SIG-M5 treated with dmso at 0.1 percent for 504 hours (cell line): ENCODE measurements at regions not wholly inside any gene's neighbourhood (a gene's known extent, or its start where the extent isn't known, plus 50 kb on each side); places are given as distances from the start of the nearest gene placed in this dataset.

Source experiments
- DNase-seq: peaks from one replicate; lab custom pipeline; 2025; ENCODE audit not compliant: unreplicated experiment; lab: John Stamatoyannopoulos, UW

GRCh38 chr3:115518100-115518852 lies 105.0 kb upstream of the GAP43 start:
- no peak for DNase-seq

DNA sequence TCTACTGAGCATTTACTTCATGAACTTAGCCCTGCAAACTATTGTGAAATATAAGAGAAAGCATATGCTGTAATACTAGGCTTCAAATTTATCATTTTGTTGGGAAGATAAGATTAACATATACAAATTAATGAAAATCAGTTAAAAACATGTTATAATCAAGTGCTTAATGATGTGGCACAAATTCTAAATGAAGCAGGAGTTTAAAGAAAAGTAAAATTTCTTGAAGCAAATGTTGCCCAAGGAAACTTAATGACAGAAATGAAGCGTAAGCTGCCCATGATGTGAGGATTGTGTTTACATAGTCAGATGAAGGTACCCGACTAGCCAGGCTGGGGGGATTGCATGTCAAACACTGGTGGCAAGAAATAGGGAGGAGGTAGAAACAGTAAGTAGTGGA lies 103.1 kb upstream of the GAP43 start:
- no peak for DNase-seq

DNA sequence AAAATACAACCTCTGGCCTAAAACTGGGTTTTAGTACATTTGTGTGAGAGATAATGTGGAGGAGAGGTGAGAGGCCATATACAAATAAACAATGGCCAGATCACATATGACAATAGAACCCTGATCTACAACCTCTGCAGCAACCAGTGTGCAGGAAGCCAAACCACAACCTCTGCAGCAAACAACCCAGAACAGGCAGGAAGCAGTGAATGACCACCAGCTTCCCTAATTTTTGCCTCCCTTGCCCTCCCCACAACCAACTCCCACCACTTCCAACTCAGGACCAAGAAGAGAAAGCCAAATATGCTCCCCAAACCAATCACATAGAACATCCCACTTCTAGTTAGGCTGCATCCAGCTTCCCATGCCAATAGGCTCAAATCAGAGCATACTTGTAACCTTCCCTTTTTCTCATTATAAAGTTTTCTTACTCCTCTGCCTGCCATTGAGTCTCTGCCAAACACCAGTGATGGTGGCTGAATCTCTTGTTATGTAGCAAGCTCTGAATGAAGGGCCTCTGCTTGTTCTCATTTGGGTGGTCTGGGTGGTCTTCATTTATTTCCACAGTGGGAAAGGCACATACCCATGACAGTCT lies 102.6 kb upstream of the GAP43 start:
- DNase-seq = no peak

DNA sequence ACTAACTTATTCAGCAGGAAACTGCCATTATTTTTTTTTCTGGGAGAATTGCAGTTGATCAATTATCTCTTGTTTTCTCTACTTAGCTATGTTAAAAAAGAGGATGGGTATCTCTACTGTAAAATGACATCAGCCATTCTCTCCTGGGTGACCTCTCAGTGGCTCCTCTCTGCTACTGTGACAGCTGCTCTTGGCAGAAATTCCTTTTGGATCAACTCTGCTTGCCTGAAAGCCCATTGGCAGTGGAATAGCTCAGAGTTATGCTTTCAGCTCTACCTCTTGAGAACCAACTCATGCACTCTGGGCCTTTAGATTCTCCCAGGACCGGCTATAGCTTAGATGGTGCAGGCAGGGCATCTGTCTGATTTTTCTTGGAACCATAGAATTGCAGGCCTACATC lies 99.9 kb upstream of the GAP43 start:
- no peak for DNase-seq

GRCh38 chr3:115524549-115524948 lies 98.8 kb upstream of the GAP43 start:
- no peak for DNase-seq

- no peak for DNase-seq
These were observed 97.6 kb upstream of the GAP43 start for GRCh38 chr3:115525731-115526130.

DNA sequence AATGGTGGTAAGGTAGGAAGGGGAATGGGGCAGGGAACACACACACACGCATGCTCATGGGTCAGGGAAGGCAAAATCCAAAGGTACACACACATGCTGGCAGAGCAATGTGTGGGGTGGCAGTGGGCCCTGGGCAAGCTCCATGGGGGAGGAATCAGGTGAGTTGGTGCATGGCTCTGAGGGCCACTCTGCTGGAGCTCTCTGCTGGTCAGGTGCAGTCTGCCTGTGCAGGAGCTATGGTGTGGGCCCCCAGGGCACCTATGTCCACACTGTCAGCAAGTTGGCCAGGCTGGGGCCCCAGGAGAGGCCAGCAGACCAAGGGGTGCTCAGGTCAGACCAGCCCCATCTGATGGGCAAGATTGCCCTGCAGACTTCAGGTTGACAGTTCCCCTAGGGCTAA lies 90.1 kb upstream of the GAP43 start:
- DNase-seq = no peak

GRCh38 chr3:115536171-115536570 lies 87.1 kb upstream of the GAP43 start:
- DNase-seq = no peak

- DNase-seq = no peak
These were observed 85.6 kb upstream of the GAP43 start for GRCh38 chr3:115537669-115538068.

- DNase-seq = no peak
These were observed 76.1 kb upstream of the GAP43 start for GRCh38 chr3:115547207-115547606.

- no peak for DNase-seq
These were observed 74.7 kb upstream of the GAP43 start for GRCh38 chr3:115548611-115549010.

- DNase-seq = no peak
These were observed 74.2 kb upstream of the GAP43 start for GRCh38 chr3:115549071-115549470.

DNA sequence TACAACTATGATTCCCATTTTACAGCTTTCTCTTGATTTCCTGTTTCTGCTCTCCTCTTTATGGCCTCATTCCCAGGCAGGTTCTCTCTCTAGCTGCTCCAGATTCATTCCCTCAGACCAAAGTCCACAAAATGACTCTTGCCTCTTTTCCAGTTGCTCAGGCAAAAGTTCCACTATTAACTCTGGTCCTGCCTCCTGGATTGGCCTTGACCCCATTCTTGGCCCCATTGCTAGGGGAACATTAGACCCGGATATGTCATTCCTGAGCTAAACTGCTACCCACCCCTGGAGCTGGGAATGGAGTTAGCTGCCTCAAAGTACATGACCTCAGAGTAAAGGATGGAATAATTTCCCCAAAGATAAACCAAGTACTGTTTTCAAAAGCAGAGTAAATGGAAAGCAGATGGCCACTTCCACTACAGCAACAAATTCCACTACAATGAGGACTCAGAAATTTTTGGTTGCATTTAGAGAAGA lies 73.0 kb upstream of the GAP43 start:
- DNase-seq = no peak

- no peak for DNase-seq
These were observed 72.3 kb upstream of the GAP43 start for GRCh38 chr3:115551016-115551415.

GRCh38 chr3:115552007-115552406 lies 71.3 kb upstream of the GAP43 start:
- no peak for DNase-seq

GRCh38 chr3:115553796-115554486 lies 69.4 kb upstream of the GAP43 start:
- DNase-seq = no peak

DNA sequence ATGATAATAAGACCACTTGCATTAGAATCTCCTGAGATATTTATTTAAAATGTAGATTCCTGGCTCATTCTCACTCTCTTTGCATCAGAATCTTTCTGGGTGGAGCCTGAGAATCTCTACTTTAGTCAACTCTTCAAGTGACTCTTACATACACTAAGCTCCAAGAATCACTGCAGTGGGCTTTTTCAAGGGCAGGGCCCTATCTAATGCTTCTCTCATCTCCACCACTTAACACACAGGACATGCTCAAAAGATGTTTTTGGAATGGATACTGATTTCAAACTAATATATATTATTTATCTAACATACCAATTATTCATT lies 68.9 kb upstream of the GAP43 start:
- DNase-seq = no peak

DNA sequence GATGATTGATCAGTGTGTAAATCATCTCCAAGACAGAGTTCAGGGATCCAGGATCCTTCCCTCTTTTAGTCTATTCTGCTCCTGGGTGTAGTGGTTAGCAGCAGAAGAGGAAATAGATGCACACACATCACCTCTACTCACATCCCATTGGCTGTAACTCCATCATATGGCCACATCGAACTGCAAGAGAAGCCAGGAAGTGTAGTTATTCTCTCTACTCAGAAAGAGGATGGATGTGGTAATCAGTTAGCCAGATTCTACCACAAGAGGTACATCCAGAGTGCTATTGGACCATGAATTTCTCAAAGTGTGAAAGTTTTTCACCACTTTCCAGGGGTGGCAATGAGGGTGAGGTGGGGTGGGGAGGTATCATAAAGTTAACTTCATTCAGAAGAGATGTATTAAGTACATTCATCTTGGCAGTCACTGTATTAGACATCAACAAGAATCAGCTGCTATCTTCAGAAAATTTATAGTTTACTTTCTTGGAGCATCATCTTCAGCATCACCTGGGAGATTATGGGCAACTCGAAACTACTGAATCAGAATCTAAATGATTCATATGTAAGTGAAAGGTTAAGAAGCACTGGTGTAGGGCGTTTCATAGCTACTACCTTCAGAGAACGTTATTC lies 60.6 kb upstream of the GAP43 start:
- no peak for DNase-seq

DNA sequence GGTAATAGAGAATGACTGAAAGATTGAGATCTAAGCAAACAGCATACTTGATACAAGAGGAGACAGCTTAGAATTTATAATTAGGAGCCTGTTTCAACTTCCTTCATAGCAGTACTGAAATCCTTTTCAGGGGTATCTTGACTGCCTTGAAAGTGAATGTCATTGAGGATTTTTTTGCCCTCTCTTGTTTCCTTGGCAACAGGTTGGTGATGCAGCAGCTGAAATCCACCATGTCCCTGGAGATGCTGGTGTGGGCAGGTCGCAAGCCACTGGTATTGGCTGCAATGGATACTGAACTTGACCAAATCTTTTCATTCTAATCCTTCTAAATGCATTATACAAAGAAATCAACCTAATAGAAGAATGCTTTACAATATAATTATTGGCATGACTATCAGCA lies 59.3 kb upstream of the GAP43 start:
- DNase-seq = no peak

DNA sequence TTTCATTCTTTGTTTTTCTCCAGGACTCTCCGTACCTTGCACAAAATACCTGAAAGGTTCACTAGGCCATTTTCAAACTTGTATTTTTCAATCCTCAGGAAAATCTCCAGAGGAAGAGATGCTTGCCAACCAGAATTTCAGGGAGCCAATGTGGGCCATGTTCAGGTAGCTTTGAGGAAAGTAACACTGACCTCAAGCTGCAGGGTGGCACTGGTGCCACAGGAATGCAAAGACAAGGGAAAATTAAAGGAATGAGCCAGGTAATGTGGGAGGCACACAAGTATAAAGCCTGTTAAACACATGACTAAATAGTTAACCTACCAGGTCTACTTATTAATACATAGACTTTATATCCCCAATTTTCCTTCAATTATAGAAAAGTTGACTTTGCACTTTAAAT lies 51.9 kb upstream of the GAP43 start:
- DNase-seq = no peak
